Hematopoietic multipotent progenitor cell treated with erythropoietin and hydrocortisone succinate and interleukin-3 and kit ligand, for 17 days (in vitro differentiated cells): ENCODE measurements at regions not wholly inside any gene's neighbourhood (a gene's known extent, or its start where the extent isn't known, plus 50 kb on each side); places are given as distances from the start of the nearest gene placed in this dataset.

Source experiments
- DNase-seq: peaks from one replicate; pipeline ENCODE4 v3.0.0-alpha.2; 2015; ENCODE audit warnings: low spot score

DNA sequence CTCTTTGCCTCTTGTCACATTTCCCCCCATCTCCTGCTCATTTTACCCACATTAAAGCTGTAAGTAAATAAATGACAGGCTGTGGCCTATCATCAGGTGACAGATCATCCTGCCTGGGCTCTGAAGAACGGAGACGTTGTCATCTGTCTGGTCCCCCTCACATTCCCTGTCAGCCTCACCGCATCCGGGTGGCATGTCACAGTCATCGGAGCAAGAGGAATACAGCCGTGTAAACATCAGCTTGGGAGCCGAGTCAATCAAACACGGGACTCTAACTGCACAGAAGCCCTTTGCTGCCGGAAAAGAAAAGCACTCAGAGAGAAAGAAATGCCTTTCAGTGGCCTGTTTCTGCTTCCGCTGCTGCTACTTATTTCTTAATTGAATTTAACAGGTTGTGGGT lies 371.9 kb upstream of the ID4 start:
- DNase-seq, result no peak

GRCh38 chr6:19465760-19466159 lies 371.4 kb upstream of the ID4 start:
- DNase-seq, result no peak

DNA sequence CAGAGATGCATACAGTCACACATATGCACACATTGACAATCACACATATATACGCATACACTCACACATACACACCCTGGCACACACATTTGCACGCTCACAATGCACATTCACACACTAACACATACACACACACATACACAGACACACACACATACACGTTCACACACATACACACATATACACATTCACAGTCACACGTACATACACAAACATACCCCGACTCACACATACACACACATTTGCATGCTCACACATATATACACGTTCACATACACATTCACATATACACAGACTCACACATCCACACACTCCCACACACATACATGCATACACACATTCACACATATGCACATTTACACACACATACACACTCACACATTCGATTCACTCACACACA lies 366.8 kb upstream of the ID4 start:
- no peak for DNase-seq

GRCh38 chr6:19472153-19472552 lies 365.0 kb upstream of the ID4 start:
- no peak for DNase-seq

DNA sequence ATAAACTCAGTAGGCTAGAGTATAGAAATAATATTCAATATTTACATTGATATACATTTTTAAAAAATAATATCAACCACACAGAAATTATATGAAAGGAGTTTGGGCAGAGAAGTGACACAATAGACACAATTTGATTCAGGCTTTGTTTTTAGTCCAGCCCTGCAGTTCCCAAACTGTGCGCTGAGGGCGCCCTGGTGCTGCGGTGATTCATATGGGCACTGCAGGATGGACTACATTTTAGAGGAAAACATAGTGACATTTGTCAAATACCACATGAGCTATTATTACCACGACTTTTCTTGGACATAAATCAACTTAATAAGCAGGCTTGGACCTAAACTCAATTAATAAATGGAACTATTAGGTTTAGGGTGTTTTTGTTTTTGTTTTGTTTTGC lies 364.3 kb upstream of the ID4 start:
- DNase-seq, result no peak

- DNase-seq, result no peak
These were observed 359.6 kb upstream of the ID4 start for GRCh38 chr6:19477563-19477962.

GRCh38 chr6:19478273-19478672 lies 358.9 kb upstream of the ID4 start:
- no peak for DNase-seq

- no peak for DNase-seq
These were observed 358.2 kb upstream of the ID4 start for GRCh38 chr6:19478992-19479391.

DNA sequence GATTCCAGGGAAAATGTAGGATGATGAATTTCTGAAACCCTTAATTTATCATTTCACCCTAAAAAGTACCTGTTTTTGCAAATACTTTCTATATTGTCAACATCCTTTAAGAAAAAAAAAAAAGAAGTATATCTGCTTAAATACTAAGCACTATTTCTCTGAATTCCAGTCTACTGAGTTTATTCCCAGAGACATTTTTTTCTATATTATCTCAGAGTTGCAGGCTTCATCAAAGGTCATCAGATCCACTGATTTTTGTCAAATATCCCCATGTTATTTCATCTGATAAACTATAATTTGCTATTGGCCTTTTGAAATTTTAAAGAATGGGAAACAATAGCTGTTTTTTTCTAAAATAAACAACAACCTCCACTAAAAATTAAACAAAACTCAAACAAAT lies 357.6 kb upstream of the ID4 start:
- no peak for DNase-seq

DNA sequence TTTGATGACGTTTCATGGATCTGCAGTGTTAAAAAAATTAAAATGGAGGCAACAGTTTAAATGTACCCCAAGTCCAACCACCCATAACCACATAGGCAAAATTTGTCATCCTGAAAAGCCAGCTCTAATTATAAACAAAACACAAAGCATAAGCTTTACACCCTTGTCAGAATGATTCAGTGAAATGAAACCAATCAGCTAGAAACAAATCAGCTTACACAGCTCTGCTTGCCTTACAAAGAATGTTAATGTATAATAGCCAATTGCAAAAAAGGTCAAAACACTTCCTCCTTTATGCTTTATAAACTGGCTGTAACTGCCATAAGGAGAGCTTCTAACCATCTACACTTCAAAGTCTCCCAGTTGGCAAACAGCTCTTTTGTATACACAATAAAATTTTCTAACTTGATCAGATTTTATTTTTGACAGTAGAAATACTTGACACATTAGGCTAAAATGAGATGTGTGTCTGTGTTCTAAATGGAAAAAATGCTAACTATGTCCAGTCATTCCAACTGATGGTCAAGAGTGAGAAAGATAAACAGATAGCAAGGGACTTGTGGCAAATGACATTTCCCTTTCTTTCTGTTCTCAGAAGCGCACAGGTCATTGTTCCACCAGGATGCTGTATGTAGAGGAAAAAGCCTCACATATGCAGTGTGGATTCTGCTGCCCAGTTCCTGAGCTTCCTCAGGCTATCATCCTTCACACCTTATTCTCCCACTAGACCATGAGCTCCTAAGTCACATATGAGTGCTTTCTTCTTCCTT lies 344.3 kb upstream of the ID4 start:
- DNase-seq, result no peak

DNA sequence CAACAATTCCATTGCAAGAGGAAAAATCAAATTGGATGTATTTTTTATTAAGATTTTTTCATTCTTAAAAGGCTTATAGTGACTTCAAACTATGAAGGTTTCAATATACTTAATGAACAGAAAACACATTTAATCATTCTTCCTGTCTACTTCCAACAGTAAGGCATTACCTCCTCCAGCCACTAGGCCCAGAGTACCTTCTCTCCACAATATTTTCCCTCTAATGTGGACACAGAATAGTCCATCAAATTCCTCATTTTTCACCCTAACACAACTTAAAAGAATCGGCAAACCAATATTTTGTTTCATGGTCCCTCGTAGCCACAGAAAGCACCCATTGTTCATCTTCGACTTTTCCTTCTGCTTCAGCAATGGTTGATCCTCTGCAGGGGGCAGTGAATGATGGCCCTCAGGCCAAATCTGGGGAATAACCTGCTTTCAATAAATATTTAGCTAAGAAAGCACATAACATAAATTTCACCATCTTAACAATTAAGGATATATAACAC lies 335.4 kb upstream of the ID4 start:
- DNase-seq, result no peak

DNA sequence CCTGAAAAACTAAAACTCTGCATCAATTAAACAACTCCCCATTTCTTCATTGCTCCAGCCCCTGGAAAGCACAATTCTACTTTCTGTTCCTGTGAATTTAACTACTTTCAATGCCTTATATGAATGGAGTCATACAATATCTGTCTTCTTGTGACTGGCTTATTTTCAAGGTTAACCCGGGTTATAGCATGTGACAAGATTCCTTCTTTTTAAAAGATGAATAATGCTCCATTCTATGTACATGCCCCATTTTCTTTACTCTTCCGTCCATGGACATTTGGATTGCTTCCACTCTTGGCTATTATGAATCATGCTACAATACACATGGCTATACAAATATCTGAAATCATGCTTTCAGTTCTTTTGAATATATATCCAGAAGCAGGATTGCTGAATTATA lies 334.9 kb upstream of the ID4 start:
- no peak for DNase-seq

DNA sequence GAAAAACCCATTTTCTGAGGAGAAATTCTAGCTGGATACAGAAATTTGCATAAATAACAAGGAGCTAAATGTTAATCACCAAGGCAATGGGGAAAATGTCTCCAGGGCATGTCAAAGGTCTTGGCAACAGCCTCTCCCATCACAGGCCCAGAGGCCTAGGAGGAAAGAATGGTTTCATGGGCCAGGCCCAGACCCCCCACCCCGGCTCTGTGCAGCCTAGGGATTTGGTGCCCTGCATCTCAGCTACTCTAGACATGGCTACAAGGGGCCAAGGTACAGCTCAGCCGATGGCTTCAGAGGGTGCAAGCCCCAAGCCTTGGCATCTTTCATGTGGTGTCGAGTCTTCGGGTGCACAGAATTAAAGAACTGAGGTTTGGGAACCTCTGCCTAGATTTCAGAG lies 321.2 kb upstream of the ID4 start:
- DNase-seq, result no peak

DNA sequence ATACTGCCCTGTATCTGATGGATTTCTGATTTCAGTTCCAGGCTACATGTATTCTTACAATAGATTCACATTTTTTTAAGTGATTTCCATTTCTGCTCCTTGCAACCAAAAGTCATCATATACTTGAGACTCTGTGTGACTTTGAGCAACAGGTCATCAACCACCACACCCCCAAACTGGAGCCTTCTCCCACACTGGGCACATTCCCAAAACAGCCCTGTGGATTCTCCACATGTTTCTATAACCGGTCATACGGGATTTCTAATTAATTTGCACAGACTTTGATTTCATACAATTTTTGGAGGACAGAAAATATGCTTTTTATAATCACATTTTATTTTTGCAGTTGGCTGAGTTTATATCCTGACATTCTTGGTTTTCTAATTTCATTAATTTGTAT lies 317.2 kb upstream of the ID4 start:
- no peak for DNase-seq

DNA sequence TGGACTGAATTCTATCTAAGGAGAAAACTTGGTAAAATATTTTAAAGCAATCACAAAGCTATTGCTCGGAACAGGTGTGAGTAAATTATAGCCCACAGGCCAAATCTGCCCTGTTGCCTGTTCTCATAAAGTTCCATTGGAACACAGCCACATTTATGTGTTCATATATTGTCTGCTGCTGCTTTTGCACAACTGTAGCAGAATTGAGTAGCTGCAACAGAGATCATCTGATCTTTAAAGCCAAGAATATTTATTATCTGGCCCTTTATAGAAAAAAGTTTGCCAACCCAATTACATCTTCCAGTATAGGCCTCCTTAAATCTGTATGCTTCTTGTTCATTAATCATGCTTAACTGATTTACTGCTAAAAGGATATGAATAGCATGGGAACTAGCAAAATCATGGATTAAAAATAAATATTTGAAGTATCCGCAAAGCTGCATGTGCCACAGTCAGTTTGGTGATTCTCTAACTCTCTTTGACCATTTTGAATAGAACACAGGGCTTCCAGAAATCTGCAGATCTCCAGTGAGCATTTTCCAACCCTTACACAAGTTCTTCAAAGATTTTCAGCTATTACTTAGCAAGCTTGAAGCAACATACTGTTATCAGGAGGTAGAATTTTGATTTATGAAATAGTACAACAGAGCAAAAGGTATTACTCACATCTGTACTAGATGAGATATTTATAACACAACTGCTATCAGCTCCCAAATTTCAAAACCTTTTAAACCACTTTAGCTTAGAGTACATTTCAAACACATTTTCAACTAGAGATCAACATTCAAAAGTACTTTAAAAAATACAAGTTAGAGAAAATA lies 312.6 kb upstream of the ID4 start:
- DNase-seq, result no peak

DNA sequence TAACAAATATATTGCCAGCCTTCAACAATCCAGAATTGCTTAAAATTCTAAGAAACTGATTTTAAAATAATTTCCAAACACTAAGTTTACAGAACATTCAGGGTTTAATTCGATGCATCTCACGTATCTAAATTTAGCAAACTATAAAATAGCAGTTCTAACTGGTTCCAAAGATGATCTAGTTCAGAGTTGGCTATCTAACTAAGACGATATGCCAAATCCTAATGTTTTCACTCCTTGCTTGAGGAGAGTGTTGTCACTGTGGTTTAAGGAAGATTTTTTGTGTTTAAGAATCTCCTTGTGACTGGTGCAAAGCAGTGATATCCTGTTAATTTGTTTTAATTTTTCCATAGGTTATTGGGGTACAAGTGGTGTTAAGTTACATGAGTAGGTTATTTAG lies 311.5 kb upstream of the ID4 start:
- no peak for DNase-seq

DNA sequence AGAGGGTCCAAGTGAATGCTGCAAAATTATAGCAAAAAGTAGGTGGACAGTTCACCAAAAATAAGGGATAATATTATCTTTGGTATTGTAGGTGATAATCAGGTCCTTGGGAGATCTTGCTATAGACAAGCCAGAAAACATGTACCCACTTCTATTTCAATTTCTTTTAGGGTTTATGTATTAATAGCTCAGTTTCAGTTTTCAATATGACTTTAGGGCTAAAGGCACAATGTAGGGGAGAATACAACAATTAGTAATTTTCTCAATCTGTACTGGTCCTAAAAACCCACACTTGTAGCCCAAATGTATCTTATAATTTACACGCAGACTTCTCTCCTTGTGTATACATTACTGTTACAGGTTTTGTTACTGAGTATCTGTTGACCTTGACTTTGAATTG lies 307.0 kb upstream of the ID4 start:
- no peak for DNase-seq

GRCh38 chr6:19535351-19535750 lies 301.8 kb upstream of the ID4 start:
- no peak for DNase-seq

- DNase-seq, result no peak
These were observed 300.3 kb upstream of the ID4 start for GRCh38 chr6:19536838-19537237.

DNA sequence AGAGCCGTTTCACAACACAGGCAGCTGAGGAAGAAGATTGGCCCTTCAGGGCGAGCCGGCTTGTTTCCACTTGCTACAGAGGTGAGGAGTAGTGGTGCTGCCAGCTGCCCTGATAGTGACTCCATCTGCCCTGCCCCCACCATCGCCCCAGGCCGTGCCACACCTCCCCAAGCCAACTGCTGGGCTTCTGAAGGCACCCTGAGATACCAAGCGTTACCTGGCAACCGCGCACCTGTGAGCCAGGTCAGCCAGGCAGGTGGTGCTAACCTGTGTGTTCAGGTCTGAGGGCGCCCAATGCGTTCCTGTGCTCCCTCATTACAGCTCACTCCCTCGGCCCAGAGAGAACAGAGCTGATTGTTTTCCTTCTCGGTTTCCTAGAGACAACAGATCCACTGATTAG lies 299.1 kb upstream of the ID4 start:
- no peak for DNase-seq

DNA sequence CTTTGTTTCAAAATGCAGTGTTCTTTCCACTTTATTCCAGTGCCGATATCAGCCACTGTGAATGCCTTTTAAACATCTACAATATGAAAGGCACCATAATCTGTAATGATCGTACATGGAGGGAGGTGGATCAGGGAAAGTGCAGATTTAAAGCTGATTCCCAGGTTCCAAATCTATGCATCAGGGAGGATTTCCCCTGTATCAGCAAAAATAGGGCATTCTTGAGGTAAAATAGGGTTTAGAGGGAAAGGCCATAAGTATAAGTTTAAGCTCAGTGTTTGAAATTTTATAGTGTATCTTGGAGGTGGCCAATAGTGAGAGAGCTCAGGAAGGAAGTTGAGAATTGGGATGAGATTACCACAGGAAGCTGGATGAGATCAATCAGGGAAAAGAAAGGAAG lies 289.7 kb upstream of the ID4 start:
- DNase-seq, result no peak

DNA sequence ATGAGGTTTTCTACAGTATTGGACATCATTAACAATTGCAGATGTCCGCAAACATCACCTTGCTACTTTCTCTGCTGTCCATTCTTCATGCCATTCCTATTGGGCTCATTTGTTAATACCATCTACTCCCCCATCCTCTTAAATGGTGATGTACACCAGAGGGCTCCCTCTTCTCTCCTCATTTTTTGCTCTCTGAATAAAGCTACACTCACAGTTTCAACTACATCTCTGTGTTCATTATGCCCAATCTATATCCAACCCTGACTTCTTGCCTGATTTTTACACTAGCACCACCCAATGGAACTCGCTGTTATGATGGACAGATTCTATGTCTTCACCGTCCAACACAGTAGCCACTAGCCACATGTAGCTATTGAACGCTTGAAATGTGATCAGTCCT lies 288.1 kb upstream of the ID4 start:
- DNase-seq, result no peak

DNA sequence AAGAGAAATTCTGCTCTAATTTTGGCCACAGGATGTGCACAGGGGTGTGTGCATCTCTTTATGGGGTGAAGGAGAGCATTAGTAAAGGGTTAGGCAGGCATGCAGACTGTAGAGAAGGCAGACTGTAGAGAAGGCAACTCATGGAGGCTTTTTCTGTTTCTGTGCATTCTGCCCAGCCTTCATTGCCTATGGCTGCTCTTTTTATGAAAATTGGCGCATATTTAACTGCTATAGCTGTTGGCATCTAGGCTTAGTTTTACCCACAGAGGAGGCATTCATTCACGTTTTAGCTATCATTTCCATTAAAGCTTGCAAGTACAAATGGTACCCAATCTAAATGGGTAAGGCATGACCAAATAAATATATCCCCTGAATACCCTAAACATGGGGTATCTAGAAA lies 286.8 kb upstream of the ID4 start:
- DNase-seq, result no peak

- no peak for DNase-seq
These were observed 285.6 kb upstream of the ID4 start for GRCh38 chr6:19551611-19552010.
